T-helper 1 cell treated with Interleukin-12 subunit alpha and Interleukin-12 subunit beta and Interleukin-4 antibody, amounts not matched to agents 30 μg/mL and 1 μg/mL, for 36 hours (primary cell): ENCODE measurements at regions not wholly inside any gene's neighbourhood (a gene's known extent, or its start where the extent isn't known, plus 50 kb on each side); places are given as distances from the start of the nearest gene placed in this dataset.
"Not testable (repeated sequence)": the region's sequence is repeated elsewhere in the genome, so short reads cannot be mapped to it uniquely, and the experiment has no call there.

Experiments
- H3K27ac Mint-ChIP-seq: one replicate; pipeline ENCODE4 v1.8.0; 2021; ENCODE audit warnings: mild to moderate bottlenecking, mixed read lengths
- H3K27me3 Mint-ChIP-seq: one replicate; pipeline ENCODE4 v1.8.0; 2021; ENCODE audit warnings: low read depth, mixed read lengths
- H3K36me3 Mint-ChIP-seq: one replicate; pipeline ENCODE4 v1.8.0; 2021; ENCODE audit warnings: low read depth, mixed read lengths
- H3K4me1 Mint-ChIP-seq: one replicate; pipeline ENCODE4 v1.8.0; 2021; ENCODE audit warnings: low read depth, mixed read lengths
- H3K4me3 Mint-ChIP-seq: one replicate; pipeline ENCODE4 v1.8.0; 2021; ENCODE audit warnings: mild to moderate bottlenecking, moderate library complexity, mixed read lengths
- H3K9me3 Mint-ChIP-seq: one replicate; pipeline ENCODE4 v1.8.0; 2021; ENCODE audit warnings: mixed read lengths

- no peaks in the 10 kb centered on the region for H3K36me3 Mint-ChIP-seq
- H3K4me1 Mint-ChIP-seq: no peaks in the 10 kb centered on the region
- peaks cover 13% of the 10 kb centered on the region for H3K9me3 Mint-ChIP-seq
- H3K27me3 Mint-ChIP-seq: no peaks in the 10 kb centered on the region
- no peak overlapping the region for H3K4me3 Mint-ChIP-seq
- no peak overlapping the region for H3K27ac Mint-ChIP-seq
Measured at GRCh38 chr20:52434041-52434425, 242.5 kb upstream of the ZFP64 start.

- Mint-ChIP-seq H3K27ac (no peak overlapping the region), H3K4me3 (no peak overlapping the region), H3K9me3 (peaks cover 13% of the 10 kb centered on the region), H3K4me1 (no peaks in the 10 kb centered on the region), H3K36me3 (no peaks in the 10 kb centered on the region), H3K27me3 (no peaks in the 10 kb centered on the region)
Measured at GRCh38 chr20:52433326-52434040, 241.9 kb upstream of the ZFP64 start.

- H3K4me3 Mint-ChIP-seq: no peak overlapping the region
- no peaks in the 10 kb centered on the region for H3K27me3 Mint-ChIP-seq
- H3K4me1 Mint-ChIP-seq: no peaks in the 10 kb centered on the region
- no peak overlapping the region for H3K27ac Mint-ChIP-seq
- H3K9me3 Mint-ChIP-seq: peaks cover 13% of the 10 kb centered on the region
- no peaks in the 10 kb centered on the region for H3K36me3 Mint-ChIP-seq
Measured at GRCh38 chr20:52432740-52433139, 241.2 kb upstream of the ZFP64 start.

- Mint-ChIP-seq H3K4me1 (peaks cover 3% of the 10 kb centered on the region), H3K9me3 (peaks cover 18% of the 10 kb centered on the region), H3K4me3 (no peak overlapping the region), H3K36me3 (no peaks in the 10 kb centered on the region), H3K27ac (no peak overlapping the region), H3K27me3 (no peaks in the 10 kb centered on the region)
Measured at GRCh38 chr20:52429029-52429428, 237.4 kb upstream of the ZFP64 start.

GRCh38 chr20:52427960-52428359 lies 236.4 kb upstream of the ZFP64 start:
- Mint-ChIP-seq H3K36me3 (no peaks in the 10 kb centered on the region), H3K9me3 (peaks cover 18% of the 10 kb centered on the region), H3K27me3 (no peaks in the 10 kb centered on the region), H3K4me3 (no peak overlapping the region), H3K27ac (no peak overlapping the region), H3K4me1 (peaks cover 3% of the 10 kb centered on the region)

GRCh38 chr20:52426856-52427255 lies 235.3 kb upstream of the ZFP64 start:
- no peak overlapping the region for H3K4me3 Mint-ChIP-seq
- no peaks in the 10 kb centered on the region for H3K36me3 Mint-ChIP-seq
- peaks cover 3% of the 10 kb centered on the region for H3K4me1 Mint-ChIP-seq
- H3K27me3 Mint-ChIP-seq: no peaks in the 10 kb centered on the region
- H3K9me3 Mint-ChIP-seq: peaks cover 16% of the 10 kb centered on the region
- H3K27ac Mint-ChIP-seq: no peak overlapping the region

- Mint-ChIP-seq H3K9me3 (peaks cover 13% of the 10 kb centered on the region), H3K27me3 (no peaks in the 10 kb centered on the region), H3K4me1 (peaks cover 3% of the 10 kb centered on the region), H3K4me3 (no peak overlapping the region), H3K27ac (no peak overlapping the region), H3K36me3 (no peaks in the 10 kb centered on the region)
Measured at GRCh38 chr20:52425701-52426100, 234.1 kb upstream of the ZFP64 start.

- Mint-ChIP-seq H3K27ac (no peak overlapping the region), H3K9me3 (peaks cover 13% of the 10 kb centered on the region), H3K36me3 (no peaks in the 10 kb centered on the region), H3K27me3 (no peaks in the 10 kb centered on the region), H3K4me3 (no peak overlapping the region), H3K4me1 (peaks cover 3% of the 10 kb centered on the region)
Measured at GRCh38 chr20:52425253-52425652, 233.7 kb upstream of the ZFP64 start.

GRCh38 chr20:52424357-52424942 lies 232.9 kb upstream of the ZFP64 start:
- not testable (repeated sequence) for H3K4me3 Mint-ChIP-seq, H3K27me3 Mint-ChIP-seq, H3K4me1 Mint-ChIP-seq, H3K36me3 Mint-ChIP-seq
- peak overlapping the region; percentile 74 for H3K27ac Mint-ChIP-seq
- peaks cover 11% of the 10 kb centered on the region for H3K9me3 Mint-ChIP-seq

GRCh38 chr20:52423536-52424140 lies 232.1 kb upstream of the ZFP64 start:
- not testable (repeated sequence) for H3K36me3 Mint-ChIP-seq, H3K4me3 Mint-ChIP-seq, H3K27me3 Mint-ChIP-seq, H3K4me1 Mint-ChIP-seq, H3K27ac Mint-ChIP-seq
- peaks cover 15% of the 10 kb centered on the region for H3K9me3 Mint-ChIP-seq

- H3K9me3 Mint-ChIP-seq: peaks cover 18% of the 10 kb centered on the region
- H3K4me3 Mint-ChIP-seq: no peak overlapping the region
- peaks cover 3% of the 10 kb centered on the region for H3K4me1 Mint-ChIP-seq
- no peaks in the 10 kb centered on the region for H3K36me3 Mint-ChIP-seq
- H3K27ac Mint-ChIP-seq: no peak overlapping the region
- H3K27me3 Mint-ChIP-seq: no peaks in the 10 kb centered on the region
Measured at GRCh38 chr20:52422574-52423336, 231.2 kb upstream of the ZFP64 start.

GRCh38 chr20:52420805-52421204 lies 229.2 kb upstream of the ZFP64 start:
- H3K27me3 Mint-ChIP-seq: no peaks in the 10 kb centered on the region
- H3K4me1 Mint-ChIP-seq: peaks cover 3% of the 10 kb centered on the region
- H3K27ac Mint-ChIP-seq: no peak overlapping the region
- peaks cover 18% of the 10 kb centered on the region for H3K9me3 Mint-ChIP-seq
- H3K36me3 Mint-ChIP-seq: no peaks in the 10 kb centered on the region
- H3K4me3 Mint-ChIP-seq: no peak overlapping the region

- H3K4me1 Mint-ChIP-seq: no peaks in the 10 kb centered on the region
- H3K36me3 Mint-ChIP-seq: no peaks in the 10 kb centered on the region
- no peak overlapping the region for H3K27ac Mint-ChIP-seq
- no peaks in the 10 kb centered on the region for H3K27me3 Mint-ChIP-seq
- peaks cover 14% of the 10 kb centered on the region for H3K9me3 Mint-ChIP-seq
- H3K4me3 Mint-ChIP-seq: no peak overlapping the region
Measured at GRCh38 chr20:52419205-52419604, 227.6 kb upstream of the ZFP64 start.

GRCh38 chr20:52416953-52417352 lies 225.4 kb upstream of the ZFP64 start:
- Mint-ChIP-seq H3K27me3 (no peaks in the 10 kb centered on the region), H3K4me3 (no peak overlapping the region)

GRCh38 chr20:52411611-52412010 lies 220.0 kb upstream of the ZFP64 start:
- H3K27me3 Mint-ChIP-seq: no peaks in the 10 kb centered on the region
- H3K4me3 Mint-ChIP-seq: no peak overlapping the region
- no peaks in the 10 kb centered on the region for H3K36me3 Mint-ChIP-seq
- H3K27ac Mint-ChIP-seq: no peak overlapping the region
- H3K4me1 Mint-ChIP-seq: peaks cover 22% of the 10 kb centered on the region
- H3K9me3 Mint-ChIP-seq: peaks cover 8% of the 10 kb centered on the region

More at GRCh38 chr20:52416953-52417352, 225.4 kb upstream of the ZFP64 start:
- H3K4me1 Mint-ChIP-seq: no peaks in the 10 kb centered on the region
- no peak overlapping the region for H3K27ac Mint-ChIP-seq
- peaks cover 22% of the 10 kb centered on the region for H3K9me3 Mint-ChIP-seq
- no peaks in the 10 kb centered on the region for H3K36me3 Mint-ChIP-seq
